ENCODE measurements at regions not wholly inside any gene's neighbourhood (a gene's known extent, or its start where the extent isn't known, plus 50 kb on each side); places are given as distances from the start of the nearest gene placed in this dataset.

GRCh38 chr6:121510568-121511177 is 75.2 kb downstream of the GJA1 start:
- H3K27ac ChIP-seq, result no peak overlapping the region
- peak in 1 of 2 donors; percentile 32 for DNase-seq (ENCODE audit: low read depth in 1 of 2, low spot score in 1 of 2)
- no peaks in the 10 kb centered on the region for H3K9me3 ChIP-seq (ENCODE audit: low read depth)
- no peak for TF ChIP-seq CTCF (IDR thresholded peaks at IDR 0.05; ENCODE audit: low read depth, low read length)
- no peaks in the 10 kb centered on the region for H3K27me3 ChIP-seq
- H3K4me3 ChIP-seq, result no peak overlapping the region
- peaks cover 8% of the 10 kb centered on the region for H3K4me1 ChIP-seq (ENCODE audit: low read depth)
- H3K36me3 ChIP-seq, result no peaks in the 10 kb centered on the region

GRCh38 chr6:121515630-121516265 is 80.3 kb downstream of the GJA1 start:
- no peaks in the 10 kb centered on the region for H3K27me3 ChIP-seq
- DNase-seq (ENCODE audit: low read depth in 1 of 2, low spot score in 1 of 2), result peak in 1 of 2 donors; percentile 43
- H3K27ac ChIP-seq, result no peak overlapping the region
- TF ChIP-seq CTCF (IDR thresholded peaks at IDR 0.05; ENCODE audit: low read depth, low read length), result no peak
- H3K9me3 ChIP-seq (ENCODE audit: low read depth), result no peaks in the 10 kb centered on the region
- H3K36me3 ChIP-seq, result no peaks in the 10 kb centered on the region
- no peak overlapping the region for H3K4me3 ChIP-seq
- no peaks in the 10 kb centered on the region for H3K4me1 ChIP-seq (ENCODE audit: low read depth)

- no peak overlapping the region for H3K4me3 ChIP-seq
- no peaks in the 10 kb centered on the region for H3K9me3 ChIP-seq (ENCODE audit: low read depth)
- no peak for DNase-seq (ENCODE audit: low read depth in 1 of 2, low spot score in 1 of 2)
- no peak for TF ChIP-seq CTCF (IDR thresholded peaks at IDR 0.05; ENCODE audit: low read depth, low read length)
- H3K4me1 ChIP-seq (ENCODE audit: low read depth), result no peaks in the 10 kb centered on the region
- no peak overlapping the region for H3K27ac ChIP-seq
- H3K27me3 ChIP-seq, result no peaks in the 10 kb centered on the region
- no peaks in the 10 kb centered on the region for H3K36me3 ChIP-seq
Measured at GRCh38 chr6:121516331-121516730, 80.9 kb downstream of the GJA1 start.

- Histone ChIP-seq H3K4me3 (no peak overlapping the region), H3K27me3 (no peaks in the 10 kb centered on the region), H3K36me3 (no peaks in the 10 kb centered on the region), H3K4me1 (ENCODE audit: low read depth) (no peaks in the 10 kb centered on the region), H3K9me3 (ENCODE audit: low read depth) (no peaks in the 10 kb centered on the region), H3K27ac (no peak overlapping the region)
- no peak for TF ChIP-seq CTCF (IDR thresholded peaks at IDR 0.05; ENCODE audit: low read depth, low read length)
- peak in 1 of 2 donors; percentile 47 for DNase-seq (ENCODE audit: low read depth in 1 of 2, low spot score in 1 of 2)
Measured at GRCh38 chr6:121520337-121521163, 85.1 kb downstream of the GJA1 start.

- Histone ChIP-seq H3K27me3 (no peaks in the 10 kb centered on the region), H3K27ac (no peak overlapping the region), H3K4me3 (no peak overlapping the region), H3K4me1 (ENCODE audit: low read depth) (no peaks in the 10 kb centered on the region), H3K36me3 (no peaks in the 10 kb centered on the region), H3K9me3 (ENCODE audit: low read depth) (no peaks in the 10 kb centered on the region)
- no peak for TF ChIP-seq CTCF (IDR thresholded peaks at IDR 0.05; ENCODE audit: low read depth, low read length)
- DNase-seq (ENCODE audit: low read depth in 1 of 2, low spot score in 1 of 2), result no peak
Measured at GRCh38 chr6:121521164-121521555, 85.7 kb downstream of the GJA1 start.

Data from cardiac muscle cell (in vitro differentiated cells and primary cell).